Activated CD8-positive, alpha-beta memory T cell treated with anti-CD3 and anti-CD28 coated beads for 24 hours (primary cell): ENCODE measurements at regions not wholly inside any gene's neighbourhood (a gene's known extent, or its start where the extent isn't known, plus 50 kb on each side); places are given as distances from the start of the nearest gene placed in this dataset.

Experiments
- DNase-seq: peaks from one replicate; pipeline ENCODE4 v3.0.0-alpha.2; 2020

- DNase-seq, result no peak
Observed at GRCh38 chr11:119805663-119806062, 76.7 kb upstream of the NECTIN1 start.

GRCh38 chr11:119804698-119805097 lies 75.7 kb upstream of the NECTIN1 start:
- no peak for DNase-seq

GRCh38 chr11:119803726-119804294 lies 74.8 kb upstream of the NECTIN1 start:
- no peak for DNase-seq

- no peak for DNase-seq
Observed at GRCh38 chr11:119803139-119803538, 74.1 kb upstream of the NECTIN1 start.

- DNase-seq, result no peak
Observed at GRCh38 chr11:119802670-119803069, 73.7 kb upstream of the NECTIN1 start.

GRCh38 chr11:119800619-119801018 lies 71.6 kb upstream of the NECTIN1 start:
- no peak for DNase-seq

GRCh38 chr11:119800171-119800570 lies 71.2 kb upstream of the NECTIN1 start:
- DNase-seq, result no peak

GRCh38 chr11:119798656-119799055 lies 69.7 kb upstream of the NECTIN1 start:
- DNase-seq, result no peak

GRCh38 chr11:119797736-119798135 lies 68.7 kb upstream of the NECTIN1 start:
- no peak for DNase-seq

- no peak for DNase-seq
Observed at GRCh38 chr11:119797123-119797611, 68.2 kb upstream of the NECTIN1 start.

GRCh38 chr11:119796363-119797060 lies 67.5 kb upstream of the NECTIN1 start:
- DNase-seq, result no peak

- DNase-seq, result no peak
Observed at GRCh38 chr11:119795690-119796089, 66.7 kb upstream of the NECTIN1 start.

GRCh38 chr11:119795231-119795630 lies 66.2 kb upstream of the NECTIN1 start:
- no peak for DNase-seq

- no peak for DNase-seq
Observed at GRCh38 chr11:119794756-119795155, 65.8 kb upstream of the NECTIN1 start.

GRCh38 chr11:119794141-119794665 lies 65.2 kb upstream of the NECTIN1 start:
- DNase-seq, result no peak

- DNase-seq, result no peak
Observed at GRCh38 chr11:119793335-119793984, 64.5 kb upstream of the NECTIN1 start.

- DNase-seq, result no peak
Observed at GRCh38 chr11:119791701-119792151, 62.7 kb upstream of the NECTIN1 start.

GRCh38 chr11:119791047-119791446 lies 62.0 kb upstream of the NECTIN1 start:
- DNase-seq, result no peak

- DNase-seq, result no peak
Observed at GRCh38 chr11:119790476-119790875, 61.5 kb upstream of the NECTIN1 start.

GRCh38 chr11:119789766-119790407 lies 60.9 kb upstream of the NECTIN1 start:
- DNase-seq, result no peak

GRCh38 chr11:119788911-119789560 lies 60.0 kb upstream of the NECTIN1 start:
- no peak for DNase-seq

GRCh38 chr11:119788096-119788883 lies 59.3 kb upstream of the NECTIN1 start:
- no peak for DNase-seq
